T-cell (primary cell): ENCODE measurements at regions not wholly inside any gene's neighbourhood (a gene's known extent, or its start where the extent isn't known, plus 50 kb on each side); places are given as distances from the start of the nearest gene placed in this dataset.

Experiments used
- ATAC-seq, 4 experiments: fragments of 200-7000 bp in 3 of 4; fragments of 150-1000 bp in 1 of 4; cut with Tn5 transposase; replicated peaks in 1 of 4; 1 replicate in 3 of 4; 2 replicates in 1 of 4; pipeline ENCODE4 v1.10.0; 2021; ENCODE audit warnings: moderate library complexity in 3 of 4, mild to moderate bottlenecking in 2 of 4, moderate number of reproducible peaks in 1 of 4
- CTCF ChIA-PET, 2 donors: fragments of 300-600 bp; sonication (Branson Sonifier 250); formaldehyde crosslinking; loops; one replicate each; lab custom pipeline; 2022; ENCODE audit warnings: antibody characterized with exemption in 2 of 2; lab: Charles Lee
- POLR2A ChIA-PET, 2 donors: fragments of 300-600 bp; sonication (Branson Sonifier 250); formaldehyde crosslinking; loops; one replicate each; lab custom pipeline; 2022; ENCODE audit warnings: antibody characterized with exemption in 2 of 2; lab: Charles Lee
- DNase-seq, 35 experiments: peaks; one replicate each; pipeline versions ENCODE4 v3.0.0 to v3.0.0-alpha.2; 2013 to 2023
- H3K27ac ChIP-seq: one replicate; pipeline ENCODE4 v1.5.1; 2013; ENCODE audit warnings: low read length
- H3K27me3 ChIP-seq, 2 experiments: replicated peaks in 1 of 2; 1 replicate in 1 of 2; 2 replicates in 1 of 2; pipeline versions ENCODE4 v1.6.1 to v1.7.0; 2013; ENCODE audit warnings: low read length in 1 of 2, mixed read lengths in 1 of 2; ENCODE audit not compliant: control insufficient read depth in 2 of 2, insufficient read depth in 2 of 2; ENCODE audit errors: extremely low read depth in 1 of 2
- H3K36me3 ChIP-seq, 2 donors: 1 replicate in 1 of 2; 2 replicates in 1 of 2; pipeline versions ENCODE4 v1.6.1 to v1.7.0; 2013; ENCODE audit warnings: low read length in 1 of 2; ENCODE audit not compliant: control insufficient read depth in 2 of 2, insufficient read depth in 1 of 2; ENCODE audit errors: extremely low read depth in 1 of 2
- H3K4me1 ChIP-seq, 2 experiments: 1 replicate in 1 of 2; 2 replicates in 1 of 2; pipeline versions ENCODE4 v1.6.1 to v1.7.0; 2013; ENCODE audit warnings: low read length in 2 of 2, mixed read lengths in 1 of 2; ENCODE audit not compliant: insufficient read depth in 2 of 2, control insufficient read depth in 1 of 2; ENCODE audit errors: extremely low read depth in 1 of 2
- H3K4me3 ChIP-seq, 2 donors: 1 replicate in 1 of 2; 2 replicates in 1 of 2; pipeline versions ENCODE4 v1.5.1 to v1.7.0; 2013; ENCODE audit warnings: mild to moderate bottlenecking in 2 of 2, low read length in 1 of 2, moderate library complexity in 1 of 2; ENCODE audit not compliant: control insufficient read depth in 1 of 2; ENCODE audit errors: extremely low read depth in 1 of 2
- H3K9me3 ChIP-seq: 2 replicates; pipeline ENCODE4 v1.7.0; 2013
- H3K27ac Mint-ChIP-seq, 2 donors: one replicate each; pipeline ENCODE4 v1.8.0; 2020 to 2021; ENCODE audit warnings: mild to moderate bottlenecking in 2 of 2, mixed read lengths in 2 of 2
- H3K27me3 Mint-ChIP-seq, 2 donors: one replicate each; pipeline ENCODE4 v1.8.0; 2021 to 2022; ENCODE audit warnings: mixed read lengths in 2 of 2
- H3K36me3 Mint-ChIP-seq: one replicate; pipeline ENCODE4 v1.8.0; 2021; ENCODE audit warnings: mixed read lengths
- H3K4me1 Mint-ChIP-seq, 3 donors: one replicate each; pipeline ENCODE4 v1.8.0; 2020 to 2022; ENCODE audit warnings: mixed read lengths in 3 of 3, mild to moderate bottlenecking in 1 of 3
- H3K4me3 Mint-ChIP-seq, 3 donors: one replicate each; pipeline ENCODE4 v1.8.0; 2020 to 2022; ENCODE audit warnings: mild to moderate bottlenecking in 3 of 3, mixed read lengths in 3 of 3, moderate library complexity in 3 of 3
- H3K9me3 Mint-ChIP-seq, 3 donors: one replicate each; pipeline ENCODE4 v1.8.0; 2020 to 2022; ENCODE audit warnings: mixed read lengths in 3 of 3
- WGBS: methylation state at CpG from one replicate; pipeline ENCODE4 v1.1.5; 2013; ENCODE audit warnings: missing lambda C conversion rate; ENCODE audit not compliant: insufficient coverage; 5-methylcytosine and 5-hydroxymethylcytosine counted together

GRCh38 chr12:97946701-97947100, 484.1 kb downstream of the RMST start:
- no peak overlapping the region for H3K27ac ChIP-seq
- H3K36me3 Mint-ChIP-seq = no peaks in the 10 kb centered on the region
- no CpG with 5 or more reads among the region's 1 CpG for WGBS
- H3K9me3 Mint-ChIP-seq = peaks cover 13 to 22% (median 13%) of the 10 kb centered on the region in 3 donors
- H3K27me3 ChIP-seq = no peaks in the 10 kb centered on the region
- peaks cover 3 to 6% of the 10 kb centered on the region in 2 donors for H3K27me3 Mint-ChIP-seq
- ChIA-PET CTCF (no interaction called here), POLR2A (no interaction called here)
- H3K4me1 Mint-ChIP-seq = no peaks in the 10 kb centered on the region
- no peaks in the 10 kb centered on the region for H3K4me1 ChIP-seq
- H3K4me3 Mint-ChIP-seq = no peak overlapping the region
- DNase-seq (no peak), ATAC-seq (no peak)
- no peak overlapping the region for H3K27ac Mint-ChIP-seq
- no peak overlapping the region for H3K4me3 ChIP-seq
- H3K9me3 ChIP-seq = no peaks in the 10 kb centered on the region
- H3K36me3 ChIP-seq = no peaks in the 10 kb centered on the region

GRCh38 chr12:97948591-97948990, 486.0 kb downstream of the RMST start:
- Mint-ChIP-seq H3K27me3 (peaks cover 3 to 6% of the 10 kb centered on the region in 2 donors), H3K4me1 (no peaks in the 10 kb centered on the region), H3K9me3 (peaks cover 7 to 19% (median 13%) of the 10 kb centered on the region in 3 donors), H3K4me3 (no peak overlapping the region), H3K36me3 (no peaks in the 10 kb centered on the region), H3K27ac (no peak overlapping the region)
- Histone ChIP-seq H3K9me3 (no peaks in the 10 kb centered on the region), H3K27ac (no peak overlapping the region), H3K4me3 (no peak overlapping the region), H3K36me3 (no peaks in the 10 kb centered on the region), H3K4me1 (no peaks in the 10 kb centered on the region), H3K27me3 (no peaks in the 10 kb centered on the region)
- ChIA-PET CTCF (no interaction called here), POLR2A (no interaction called here)
- no CpG with 5 or more reads among the region's 2 CpGs for WGBS
- ATAC-seq = no peak
- DNase-seq = no peak

GRCh38 chr12:97951239-97951638, 488.6 kb downstream of the RMST start:
- Histone ChIP-seq H3K9me3 (no peaks in the 10 kb centered on the region), H3K4me3 (no peak overlapping the region), H3K36me3 (no peaks in the 10 kb centered on the region), H3K27ac (no peak overlapping the region), H3K4me1 (no peaks in the 10 kb centered on the region), H3K27me3 (no peaks in the 10 kb centered on the region)
- Mint-ChIP-seq H3K4me3 (no peak overlapping the region), H3K4me1 (no peaks in the 10 kb centered on the region), H3K27me3 (peaks cover 3 to 6% of the 10 kb centered on the region in 2 donors), H3K27ac (no peak overlapping the region), H3K9me3 (peaks cover 14 to 21% (median 19%) of the 10 kb centered on the region in 3 donors), H3K36me3 (no peaks in the 10 kb centered on the region)
- ChIA-PET CTCF (no interaction called here), POLR2A (no interaction called here)
- DNase-seq (no peak), ATAC-seq (no peak)

- H3K4me1 ChIP-seq = no peaks in the 10 kb centered on the region
- Mint-ChIP-seq H3K9me3 (peaks cover 18 to 25% (median 24%) of the 10 kb centered on the region in 3 donors), H3K4me3 (no peak overlapping the region), H3K27me3 (peaks cover 3 to 6% of the 10 kb centered on the region in 2 donors), H3K27ac (no peak overlapping the region), H3K4me1 (no peaks in the 10 kb centered on the region), H3K36me3 (no peaks in the 10 kb centered on the region)
- H3K4me3 ChIP-seq = no peak overlapping the region
- H3K36me3 ChIP-seq = no peaks in the 10 kb centered on the region
- ChIA-PET POLR2A (no interaction called here), CTCF (no interaction called here)
- DNase-seq = no peak
- H3K27me3 ChIP-seq = no peaks in the 10 kb centered on the region
- no peak for ATAC-seq
- H3K27ac ChIP-seq = no peak overlapping the region
- H3K9me3 ChIP-seq = no peaks in the 10 kb centered on the region
These were observed 489.1 kb downstream of the RMST start for GRCh38 chr12:97951717-97952116.

- ChIA-PET POLR2A (no interaction called here), CTCF (interaction anchor here in 1 of 2 donors (0.5 kb wide), 1 partner anchor 16 kb away, joined by 4 read pairs; no protein-coding TSS in a partner anchor)
- no peak overlapping the region for H3K27ac ChIP-seq
- no peak overlapping the region for H3K4me3 Mint-ChIP-seq
- ATAC-seq (no peak), DNase-seq (no peak)
- H3K27me3 Mint-ChIP-seq = no peaks in the 10 kb centered on the region
- H3K27me3 ChIP-seq = no peaks in the 10 kb centered on the region
- H3K4me1 Mint-ChIP-seq = no peaks in the 10 kb centered on the region
- H3K9me3 ChIP-seq = no peaks in the 10 kb centered on the region
- H3K9me3 Mint-ChIP-seq = peaks cover 10 to 11% (median 11%) of the 10 kb centered on the region in 3 donors
- no peak overlapping the region for H3K27ac Mint-ChIP-seq
- no peak overlapping the region for H3K4me3 ChIP-seq
- WGBS = no CpG with 5 or more reads among the region's 1 CpG
- H3K36me3 Mint-ChIP-seq = no peaks in the 10 kb centered on the region
- no peaks in the 10 kb centered on the region for H3K36me3 ChIP-seq
- no peaks in the 10 kb centered on the region for H3K4me1 ChIP-seq
These were observed 494.5 kb downstream of the RMST start for GRCh38 chr12:97957109-97957508.

GRCh38 chr12:97960225-97960624, 497.6 kb downstream of the RMST start:
- no peaks in the 10 kb centered on the region for H3K27me3 Mint-ChIP-seq
- H3K27me3 ChIP-seq = no peaks in the 10 kb centered on the region
- H3K9me3 ChIP-seq = no peaks in the 10 kb centered on the region
- no peak for DNase-seq
- H3K4me3 Mint-ChIP-seq = no peak overlapping the region
- no peak for ATAC-seq
- H3K9me3 Mint-ChIP-seq = peaks cover 4 to 11% (median 10%) of the 10 kb centered on the region in 3 donors
- WGBS = no CpG with 5 or more reads among the region's 3 CpGs
- H3K4me3 ChIP-seq = no peak overlapping the region
- no peak overlapping the region for H3K27ac Mint-ChIP-seq
- H3K27ac ChIP-seq = no peak overlapping the region
- no peaks in the 10 kb centered on the region for H3K4me1 Mint-ChIP-seq
- no peaks in the 10 kb centered on the region for H3K36me3 Mint-ChIP-seq
- no peaks in the 10 kb centered on the region for H3K4me1 ChIP-seq
- POLR2A ChIA-PET = no interaction called here
- CTCF ChIA-PET = interaction anchor here in 1 of 2 donors (0.6 to 1.5 kb wide), 2 partner anchors 11 to 34 kb away, joined by 3 to 7 read pairs; no protein-coding TSS in a partner anchor
- H3K36me3 ChIP-seq = no peaks in the 10 kb centered on the region
